Fibroblast of skin of back (primary cell): ENCODE measurements at regions not wholly inside any gene's neighbourhood (a gene's known extent, or its start where the extent isn't known, plus 50 kb on each side); places are given as distances from the start of the nearest gene placed in this dataset.
"Not testable (repeated sequence)": the region's sequence is repeated elsewhere in the genome, so short reads cannot be mapped to it uniquely, and the experiment has no call there.

Experiments used
- DNase-seq: peaks from one replicate; pipeline ENCODE4 v3.0.0-alpha.2; 2013

- no peak for DNase-seq
These were observed 73.2 kb upstream of the PRR5 start for GRCh38 chr22:44628835-44629234.

DNA sequence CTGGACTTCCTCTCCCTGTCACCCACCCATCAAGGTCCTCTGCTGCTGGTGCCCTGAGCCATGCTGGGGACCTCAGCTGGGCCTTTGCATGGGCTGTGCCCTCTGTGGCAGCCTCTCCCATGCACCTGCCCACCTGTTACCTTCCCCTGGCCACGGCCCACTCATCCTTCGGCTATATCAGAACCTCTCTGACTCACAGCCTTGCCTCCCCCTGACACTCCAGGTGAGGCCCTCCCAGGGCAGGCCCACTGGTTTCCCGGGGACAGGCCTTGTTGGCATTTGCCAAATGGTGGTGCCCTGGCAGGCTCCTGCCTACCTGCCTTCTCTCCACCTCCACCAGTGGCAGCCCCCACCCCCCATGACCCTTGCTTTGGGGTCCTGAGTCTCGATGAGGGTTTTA is 73.7 kb upstream of the PRR5 start:
- DNase-seq: no peak

- DNase-seq: no peak
These were observed 74.4 kb upstream of the PRR5 start for GRCh38 chr22:44627521-44628139.

GRCh38 chr22:44625981-44626687 is 75.9 kb upstream of the PRR5 start:
- peak; percentile 44 for DNase-seq

DNA sequence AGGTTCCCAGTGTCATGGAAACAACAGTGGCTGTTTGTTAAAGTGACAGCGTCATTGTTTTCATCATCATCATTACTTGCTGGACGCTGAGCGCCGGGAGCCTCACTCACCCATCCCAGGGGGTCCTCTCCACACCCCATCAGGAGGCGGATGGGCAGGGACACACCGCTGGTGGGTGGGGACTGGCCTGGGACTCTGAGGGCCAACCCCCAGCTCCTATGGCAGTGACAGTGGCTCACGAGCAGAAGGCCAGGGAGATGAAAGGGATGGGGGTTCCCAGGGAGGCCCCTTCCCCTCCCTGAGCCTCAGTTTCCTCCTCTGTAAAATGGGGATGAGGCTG is 76.6 kb upstream of the PRR5 start:
- DNase-seq: no peak

DNA sequence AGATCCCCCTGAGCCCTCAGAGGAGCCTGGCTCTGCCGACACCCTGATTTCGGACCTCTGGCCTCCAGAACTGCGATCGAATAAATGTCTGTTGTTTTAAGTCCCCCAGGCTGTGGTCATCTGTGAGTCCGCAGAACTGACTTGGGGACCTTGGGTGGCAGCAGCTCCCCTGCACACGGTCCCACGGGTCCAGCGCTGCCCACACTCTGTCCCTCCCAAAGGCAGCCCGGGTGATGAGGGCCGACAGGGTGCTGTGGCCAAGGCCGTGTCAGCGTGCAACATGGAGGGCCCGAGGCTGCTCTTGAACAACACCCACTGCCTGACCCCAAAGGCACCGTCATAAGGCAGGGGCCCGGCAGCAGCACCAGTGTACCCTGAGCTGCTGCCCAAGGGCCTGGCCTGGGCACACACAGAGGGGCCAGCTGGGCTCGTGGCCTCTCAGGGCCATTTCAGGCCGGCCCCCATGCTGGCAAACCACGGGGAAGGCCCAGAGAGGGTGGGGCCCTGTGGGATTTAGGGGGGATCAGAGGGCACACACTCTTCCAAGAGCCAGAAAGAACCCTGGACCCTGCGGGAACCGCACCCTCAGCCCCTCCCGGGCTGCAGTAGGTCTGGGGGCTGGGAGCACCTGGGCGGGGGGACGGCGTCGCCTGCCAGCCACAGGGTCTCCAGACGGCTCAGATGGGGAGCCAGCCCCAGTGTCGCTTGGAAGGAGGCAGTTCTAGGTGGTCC is 77.1 kb upstream of the PRR5 start:
- DNase-seq: no peak

- peak; percentile 15 for DNase-seq
These were observed 78.1 kb upstream of the PRR5 start for GRCh38 chr22:44623771-44624510.

DNA sequence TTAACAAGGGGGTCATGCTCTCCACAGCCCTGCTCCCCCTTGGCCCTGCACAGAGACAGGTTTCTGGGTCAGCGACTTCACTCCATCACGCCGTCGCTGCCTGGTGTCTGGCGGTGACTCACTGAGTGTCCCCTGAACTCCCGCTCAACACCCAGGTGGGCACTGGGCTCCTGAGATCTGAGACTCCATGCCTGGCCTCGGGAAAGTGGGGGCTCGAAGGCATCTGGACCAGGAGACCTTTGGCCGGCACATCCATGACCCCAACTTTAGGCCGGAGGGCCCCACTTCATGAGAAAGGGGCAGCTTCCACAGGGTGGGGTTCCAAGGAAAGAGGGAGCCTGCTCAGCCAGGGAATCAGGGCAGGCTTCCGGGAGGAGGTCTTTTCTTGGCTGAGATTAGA is 79.3 kb upstream of the PRR5 start:
- no peak for DNase-seq

GRCh38 chr22:44622147-44622427 is 79.9 kb upstream of the PRR5 start:
- DNase-seq: no peak

- no peak for DNase-seq
These were observed 80.4 kb upstream of the PRR5 start for GRCh38 chr22:44621401-44622146.

DNA sequence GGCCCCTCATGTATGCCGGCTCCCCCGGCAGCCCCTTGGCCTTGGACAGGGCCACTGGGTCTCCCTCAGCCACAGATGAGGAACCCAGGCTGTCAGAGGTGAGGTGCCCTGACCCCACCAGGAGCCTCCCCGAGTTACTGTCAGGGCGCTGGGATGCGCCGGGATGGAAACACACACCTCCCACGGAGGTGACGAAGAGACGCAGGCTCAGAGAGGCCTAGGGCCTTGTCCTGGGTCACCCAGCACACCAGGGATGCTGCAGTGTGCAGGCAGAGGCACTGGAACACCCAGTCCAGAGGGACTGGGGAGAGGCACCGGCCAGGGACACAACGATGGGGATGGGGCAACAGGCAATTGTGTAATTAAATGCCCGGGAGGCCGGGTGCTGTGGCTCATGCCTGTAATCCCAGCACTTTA is 81.2 kb upstream of the PRR5 start:
- DNase-seq: no peak

DNA sequence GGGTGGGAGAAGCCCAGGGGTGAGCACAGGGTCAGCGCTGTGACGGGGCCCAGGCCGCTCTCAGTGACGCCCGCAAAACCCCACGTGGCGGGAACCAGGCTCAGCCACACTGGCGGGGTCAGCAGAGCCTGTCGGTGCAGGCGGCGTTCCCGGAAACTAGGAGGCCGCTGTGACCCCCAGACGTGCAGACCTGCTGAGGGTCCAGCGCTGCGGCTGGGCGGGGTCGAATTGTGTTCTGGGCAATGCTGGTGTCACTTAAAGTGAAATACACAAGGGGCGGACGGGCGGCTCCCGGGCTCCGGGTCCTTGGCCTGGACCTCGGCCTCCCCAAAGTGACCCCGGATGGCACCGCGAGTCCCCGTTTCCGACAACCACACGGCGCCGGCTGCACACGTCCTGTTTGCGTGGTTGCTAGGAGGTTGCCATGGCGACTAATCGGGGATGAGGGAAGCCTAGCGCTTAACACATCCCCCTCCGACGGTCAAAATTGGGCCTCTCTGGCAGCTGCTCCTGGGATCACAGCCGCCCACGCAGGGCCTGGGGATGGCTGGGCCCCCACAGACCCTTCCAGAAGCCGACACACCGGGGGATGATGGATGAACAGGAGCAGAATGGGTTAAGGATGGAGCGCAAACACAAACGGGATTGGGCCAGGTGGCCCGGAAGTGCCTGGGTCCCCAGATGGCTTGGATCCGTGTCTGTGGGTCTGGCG is 81.7 kb upstream of the PRR5 start:
- peak; percentile 61 for DNase-seq

- DNase-seq: not testable (repeated sequence)
These were observed 82.4 kb upstream of the PRR5 start for GRCh38 chr22:44619560-44620128.

DNA sequence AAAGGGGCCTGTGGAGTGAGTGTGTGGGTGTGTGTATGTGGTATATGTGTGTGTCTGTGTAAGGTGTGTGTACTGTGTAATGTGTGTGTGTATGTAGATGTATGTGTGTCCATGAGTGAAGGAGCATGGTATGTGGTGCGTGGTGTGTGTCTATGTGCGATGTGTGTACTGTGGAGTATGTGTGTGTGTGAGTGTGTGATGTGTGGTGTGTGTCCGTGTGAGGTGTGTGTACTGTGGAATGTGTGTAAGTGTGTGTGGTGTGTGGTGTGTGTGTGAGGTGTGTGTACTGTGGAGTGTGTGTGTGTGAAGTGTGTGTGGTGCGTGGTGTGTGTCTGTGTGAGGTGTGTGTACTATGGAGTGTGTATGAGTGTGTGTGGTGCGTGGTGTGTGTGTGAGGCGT is 83.1 kb upstream of the PRR5 start:
- DNase-seq: not testable (repeated sequence)

DNA sequence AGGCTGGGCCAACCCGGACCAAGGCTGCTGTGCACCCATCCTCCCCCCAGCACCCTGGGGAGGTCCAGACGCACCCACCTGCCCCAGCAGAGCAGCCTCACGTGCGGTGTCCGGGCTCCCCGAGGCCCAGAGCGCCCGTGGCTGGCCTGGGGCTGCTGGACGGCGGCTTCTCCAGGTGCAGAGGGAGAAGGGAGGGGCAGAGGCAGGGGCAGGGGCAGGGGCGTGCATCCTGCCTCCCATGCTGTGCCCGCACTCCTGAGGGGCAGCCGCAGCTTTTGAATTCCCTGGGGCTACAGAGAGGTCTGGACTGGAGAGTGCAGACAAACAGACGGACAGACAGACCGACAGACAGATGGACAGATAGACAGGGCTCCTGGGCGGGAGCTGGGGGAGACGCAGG is 83.6 kb upstream of the PRR5 start:
- DNase-seq: no peak

- DNase-seq: no peak
These were observed 84.2 kb upstream of the PRR5 start for GRCh38 chr22:44617828-44618227.

DNA sequence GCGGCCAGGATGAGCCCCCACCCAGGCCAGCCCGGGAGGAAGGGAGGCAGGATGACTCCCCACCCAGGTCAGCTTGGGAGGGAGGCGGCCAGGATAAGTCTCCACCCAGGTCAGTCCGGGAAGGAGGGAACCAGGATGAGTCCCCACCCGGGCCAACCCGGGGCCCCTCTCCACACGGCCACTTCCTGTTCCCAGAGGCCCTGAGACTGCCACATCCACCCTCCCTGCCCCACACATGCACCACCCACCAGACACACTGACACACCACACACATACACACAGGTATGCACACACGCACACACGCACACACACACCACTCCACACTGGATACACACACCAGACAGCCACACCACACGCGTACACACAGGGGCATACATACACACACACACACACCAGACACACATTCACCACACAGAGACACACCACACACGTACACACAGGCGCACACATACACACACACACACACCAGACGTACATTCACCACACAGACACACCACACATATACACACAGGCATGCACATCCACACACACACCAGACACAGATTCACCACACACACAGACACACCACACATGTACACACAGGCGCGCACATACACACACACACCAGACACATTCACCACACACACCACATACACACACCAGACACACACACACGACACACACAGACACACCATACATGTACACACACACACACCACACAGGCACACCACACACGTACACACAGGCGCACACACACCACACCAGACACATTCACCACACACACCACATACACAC is 84.9 kb upstream of the PRR5 start:
- DNase-seq: no peak

GRCh38 chr22:44616461-44616860 is 85.5 kb upstream of the PRR5 start:
- DNase-seq: no peak

GRCh38 chr22:44615602-44616180 is 86.3 kb upstream of the PRR5 start:
- DNase-seq: no peak

DNA sequence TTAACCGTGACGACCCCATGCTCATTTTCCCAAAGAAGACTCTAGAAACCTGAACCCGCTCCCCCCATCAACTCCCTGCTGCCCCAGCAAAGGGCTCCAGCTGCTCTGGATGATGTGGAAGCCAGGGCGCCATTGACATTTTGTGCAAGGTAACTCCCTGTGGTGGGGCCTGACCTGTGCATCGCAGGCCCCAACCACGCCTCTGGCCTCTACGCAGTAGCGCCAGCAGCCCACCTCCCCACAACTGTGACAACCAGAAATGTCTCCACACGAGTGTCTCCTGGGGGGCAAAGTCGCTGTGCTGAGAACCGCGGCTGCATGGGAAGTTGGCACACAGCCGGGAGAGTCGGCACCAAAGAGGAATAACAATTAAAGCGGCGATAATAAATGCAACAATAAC is 86.9 kb upstream of the PRR5 start:
- DNase-seq: no peak

- no peak for DNase-seq
These were observed 88.8 kb upstream of the PRR5 start for GRCh38 chr22:44613196-44613595.
